Thyroid gland (tissue), 4 donors: ENCODE measurements at regions not wholly inside any gene's neighbourhood (a gene's known extent, or its start where the extent isn't known, plus 50 kb on each side); places are given as distances from the start of the nearest gene placed in this dataset.

Experiments used
- CTCF ChIP-seq, 6 experiments: fragments of 200-600 bp in 3 of 6; fragments of 450-650 bp in 3 of 6; sonication (generic) in 3 of 6; IDR thresholded peaks; one replicate each; pipeline ENCODE4 v1.5.1; 2016 to 2019; ENCODE audit warnings: antibody characterized with exemption in 6 of 6, mild to moderate bottlenecking in 2 of 6, inconsistent platforms in 1 of 6, moderate library complexity in 1 of 6
- POLR2A ChIP-seq, 2 donors: fragments of 450-650 bp; IDR thresholded peaks; one replicate each; pipeline ENCODE4 v1.6.1; 2017; ENCODE audit warnings: antibody characterized with exemption in 2 of 2, mild to moderate bottlenecking in 2 of 2, moderate library complexity in 1 of 2

- TF ChIP-seq CTCF (IDR thresholded peaks at IDR 0.05) (no peak), POLR2A (IDR thresholded peaks at IDR 0.05) (no peak)
These were observed 253.3 kb downstream of the BUD13 start for GRCh38 chr11:116519499-116519898.
